GM18505 (cell line): ENCODE measurements at regions not wholly inside any gene's neighbourhood (a gene's known extent, or its start where the extent isn't known, plus 50 kb on each side); places are given as distances from the start of the nearest gene placed in this dataset.
"Not testable (repeated sequence)": the region's sequence is repeated elsewhere in the genome, so short reads cannot be mapped to it uniquely, and the experiment has no call there.

Source experiments
- ATAC-seq: cut with Tn5 transposase; IDR thresholded peaks from one replicate; pipeline ENCODE4 v1.9.1; 2021; ENCODE audit not compliant: unreplicated experiment
- POLR2A ChIP-seq: IDR thresholded peaks from 4 replicates; pipeline ENCODE4 v1.6.1; 2011; ENCODE audit warnings: borderline replicate concordance; ENCODE audit not compliant: insufficient read depth, insufficient read length; ENCODE audit errors: extremely low read depth

- ATAC-seq = no peak
- no peak for TF ChIP-seq POLR2A
Measured at GRCh38 chr2:221970389-221970788, 328.4 kb downstream of the PAX3 start.

GRCh38 chr2:221969830-221970144 is 329.0 kb downstream of the PAX3 start:
- no peak for TF ChIP-seq POLR2A
- no peak for ATAC-seq

- no peak for TF ChIP-seq POLR2A
- ATAC-seq = no peak
Measured at GRCh38 chr2:221969087-221969829, 329.5 kb downstream of the PAX3 start.

- TF ChIP-seq POLR2A = no peak
Measured at GRCh38 chr2:221962186-221962585, 336.6 kb downstream of the PAX3 start.

GRCh38 chr2:221961561-221961960 is 337.2 kb downstream of the PAX3 start:
- ATAC-seq = no peak
- TF ChIP-seq POLR2A = no peak

More at GRCh38 chr2:221962186-221962585, 336.6 kb downstream of the PAX3 start:
- ATAC-seq = no peak

- TF ChIP-seq POLR2A = no peak
- ATAC-seq = no peak
Measured at GRCh38 chr2:221958224-221958623, 340.6 kb downstream of the PAX3 start.

- no peak for TF ChIP-seq POLR2A
- ATAC-seq = no peak
Measured at GRCh38 chr2:221948076-221948475, 350.7 kb downstream of the PAX3 start.

GRCh38 chr2:221944452-221944851 is 354.3 kb downstream of the PAX3 start:
- ATAC-seq = not testable (repeated sequence)

GRCh38 chr2:221943076-221943810 is 355.6 kb downstream of the PAX3 start:
- no peak for ATAC-seq

GRCh38 chr2:221931251-221931991 is 359.3 kb upstream of the EPHA4 start:
- ATAC-seq = no peak
- TF ChIP-seq POLR2A = no peak

More at GRCh38 chr2:221943076-221943810, 355.6 kb downstream of the PAX3 start:
- no peak for TF ChIP-seq POLR2A

- ATAC-seq = no peak
- TF ChIP-seq POLR2A = no peak
Measured at GRCh38 chr2:221929259-221929658, 357.2 kb upstream of the EPHA4 start.

- TF ChIP-seq POLR2A = no peak
- ATAC-seq = no peak
Measured at GRCh38 chr2:221926327-221926726, 354.2 kb upstream of the EPHA4 start.

- TF ChIP-seq POLR2A = no peak
- no peak for ATAC-seq
Measured at GRCh38 chr2:221924576-221924975, 352.5 kb upstream of the EPHA4 start.

- ATAC-seq = no peak
- no peak for TF ChIP-seq POLR2A
Measured at GRCh38 chr2:221915926-221916325, 343.8 kb upstream of the EPHA4 start.
